HuH-7 (cell line): ENCODE measurements at regions not wholly inside any gene's neighbourhood (a gene's known extent, or its start where the extent isn't known, plus 50 kb on each side); places are given as distances from the start of the nearest gene placed in this dataset.
A peak's percentile ranks its signal among the peaks of the same experiment; 100 is the strongest.

ENCODE experiments used
- DNase-seq: peaks from one replicate; pipeline ENCODE4 v3.0.0; 2011; ENCODE audit warnings: low spot score

- DNase-seq, result no peak
Measured at GRCh38 chr3:126266850-126267168, 86.4 kb upstream of the ALDH1L1 start.

- DNase-seq, result no peak
Measured at GRCh38 chr3:126266291-126266840, 86.0 kb upstream of the ALDH1L1 start.

- no peak for DNase-seq
Measured at GRCh38 chr3:126264952-126265351, 84.6 kb upstream of the ALDH1L1 start.

- no peak for DNase-seq
Measured at GRCh38 chr3:126264381-126264780, 84.0 kb upstream of the ALDH1L1 start.

GRCh38 chr3:126263971-126264370, 83.6 kb upstream of the ALDH1L1 start:
- DNase-seq, result no peak

GRCh38 chr3:126263539-126263938, 83.2 kb upstream of the ALDH1L1 start:
- DNase-seq, result no peak

- no peak for DNase-seq
Measured at GRCh38 chr3:126262227-126262626, 81.8 kb upstream of the ALDH1L1 start.

GRCh38 chr3:126261037-126261436, 80.7 kb upstream of the ALDH1L1 start:
- DNase-seq, result peak; percentile 67

GRCh38 chr3:126259411-126260391, 79.3 kb upstream of the ALDH1L1 start:
- DNase-seq, result peak; percentile 61

GRCh38 chr3:126258670-126259069, 78.3 kb upstream of the ALDH1L1 start:
- no peak for DNase-seq

- DNase-seq, result no peak
Measured at GRCh38 chr3:126257984-126258383, 77.6 kb upstream of the ALDH1L1 start.

- DNase-seq, result no peak
Measured at GRCh38 chr3:126257174-126257573, 76.8 kb upstream of the ALDH1L1 start.

- no peak for DNase-seq
Measured at GRCh38 chr3:126256251-126256650, 75.9 kb upstream of the ALDH1L1 start.

- DNase-seq, result no peak
Measured at GRCh38 chr3:126253072-126253471, 72.7 kb upstream of the ALDH1L1 start.

- no peak for DNase-seq
Measured at GRCh38 chr3:126252373-126252772, 72.0 kb upstream of the ALDH1L1 start.

GRCh38 chr3:126245811-126246727, 65.7 kb upstream of the ALDH1L1 start:
- peak; percentile 72 for DNase-seq
